ENCODE measurements at regions not wholly inside any gene's neighbourhood (a gene's known extent, or its start where the extent isn't known, plus 50 kb on each side); places are given as distances from the start of the nearest gene placed in this dataset.
"Not testable (repeated sequence)": the region's sequence is repeated elsewhere in the genome, so short reads cannot be mapped to it uniquely, and the experiment has no call there.

DNA sequence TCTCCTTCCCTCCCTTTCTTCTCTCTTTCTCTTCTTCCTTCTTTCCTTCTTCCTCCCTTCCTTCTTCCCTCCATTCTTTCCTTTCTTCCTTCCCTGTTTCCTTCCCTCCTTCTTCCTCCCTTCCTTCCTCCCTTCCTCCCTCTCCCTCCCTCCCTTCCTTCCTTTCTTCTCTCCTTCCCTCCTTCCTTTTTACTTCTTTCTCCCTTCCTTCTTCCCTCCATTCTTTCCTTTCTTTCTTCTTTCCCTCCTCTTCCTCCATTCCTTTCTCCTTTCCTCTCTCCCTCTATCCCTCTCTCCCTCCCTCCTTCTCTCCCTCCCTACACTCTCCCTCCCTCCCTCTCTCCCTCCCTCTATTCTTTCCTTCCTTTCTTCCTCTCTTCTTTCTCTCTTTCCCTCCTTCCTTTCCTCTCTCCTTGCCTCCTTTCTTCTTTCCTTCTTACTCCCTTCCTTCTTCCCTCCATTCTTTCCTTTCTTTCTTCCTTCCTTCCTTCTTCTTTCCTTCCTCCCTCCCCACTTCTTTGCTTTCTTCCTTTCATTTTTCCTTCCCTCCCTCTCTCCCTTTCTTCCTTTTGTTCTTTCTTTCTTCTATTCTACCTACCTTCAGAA is 200.4 kb upstream of the SSTR4 start:
- DNase-seq (ENCODE audit: low spot score in 2 of 2) (no peak), FAIRE-seq (no peak)

DNA sequence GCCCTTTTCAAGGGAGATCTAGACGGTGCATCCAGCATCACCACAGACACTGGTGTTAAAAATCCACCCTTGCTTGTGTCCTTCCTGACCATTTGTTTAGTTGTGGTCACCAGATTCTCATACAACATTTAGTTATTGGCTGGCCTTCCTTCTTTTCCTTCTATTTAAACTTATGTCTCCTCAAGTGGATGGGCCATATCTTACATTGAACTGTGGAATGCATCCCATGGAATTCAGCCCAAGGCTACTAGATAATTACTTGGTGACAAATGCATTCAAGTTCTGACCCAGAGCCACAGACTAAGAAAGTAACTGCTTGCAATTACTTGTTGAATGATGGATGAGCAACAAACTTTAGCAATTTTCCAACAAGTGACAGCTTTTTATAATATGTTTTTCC is 198.9 kb upstream of the SSTR4 start:
- DNase-seq (ENCODE audit: low spot score in 2 of 2) (no peak), FAIRE-seq (no peak)

DNA sequence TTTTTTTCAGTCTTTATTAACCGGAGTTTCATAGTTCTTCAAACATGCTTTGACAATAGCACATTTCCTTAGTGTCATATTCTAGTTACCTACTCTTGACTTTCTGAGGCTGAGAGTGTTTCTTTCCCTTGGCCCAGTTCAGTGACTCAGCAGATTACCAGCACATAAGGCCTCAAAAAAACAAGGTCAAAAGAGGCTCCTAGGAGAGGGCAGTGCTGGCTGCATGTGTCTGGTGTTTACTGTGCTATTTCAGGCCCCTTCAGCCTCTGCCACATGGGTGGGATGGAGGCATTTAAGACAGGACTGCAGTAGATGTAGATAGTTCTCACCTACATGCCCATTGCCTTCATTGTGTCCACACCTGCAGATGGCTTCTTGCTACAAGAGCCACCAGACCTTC is 198.2 kb upstream of the SSTR4 start:
- FAIRE-seq = no peak
- DNase-seq (ENCODE audit: low spot score in 2 of 2) = no peak

DNA sequence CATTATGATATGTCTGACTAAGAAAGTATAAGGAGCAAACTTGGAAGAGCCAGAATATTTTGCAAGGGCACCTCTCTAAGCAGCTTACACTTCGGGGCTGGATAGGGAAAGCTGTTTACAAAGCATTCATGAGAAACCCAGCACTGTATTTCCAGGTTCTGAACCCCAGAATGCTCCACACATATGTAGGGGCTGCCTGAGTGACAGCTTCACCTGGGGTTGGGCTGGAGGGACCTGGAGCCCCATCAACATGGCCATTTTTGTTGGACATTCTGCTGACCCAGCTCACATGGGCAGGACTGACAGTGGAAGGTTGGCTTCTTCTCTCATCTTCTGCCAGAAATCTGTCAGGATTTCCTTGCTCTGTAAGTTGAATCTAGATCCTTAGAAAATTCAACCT is 197.1 kb upstream of the SSTR4 start:
- no peak for FAIRE-seq
- no peak for DNase-seq (ENCODE audit: low spot score in 2 of 2)

DNA sequence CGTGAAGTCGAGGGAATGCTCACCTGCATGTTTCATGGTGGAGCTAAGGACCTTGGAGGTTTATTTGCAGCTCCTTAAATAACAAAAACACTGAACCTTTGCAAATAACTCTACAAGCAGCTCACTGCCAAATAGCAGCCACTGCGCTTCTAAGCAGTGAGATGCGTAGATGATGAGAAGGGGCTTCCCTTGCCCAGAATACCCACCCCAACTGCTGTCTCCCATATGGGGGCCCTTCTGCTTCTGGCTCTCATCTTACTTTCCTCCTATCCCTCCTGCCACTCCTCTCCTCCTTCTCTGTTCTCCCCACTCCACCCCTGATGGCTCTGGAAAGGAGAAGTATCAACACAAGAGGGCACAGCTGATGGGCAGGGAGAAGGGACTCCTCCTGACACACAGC is 193.3 kb upstream of the SSTR4 start:
- DNase-seq (ENCODE audit: low spot score in 2 of 2) = no peak

DNA sequence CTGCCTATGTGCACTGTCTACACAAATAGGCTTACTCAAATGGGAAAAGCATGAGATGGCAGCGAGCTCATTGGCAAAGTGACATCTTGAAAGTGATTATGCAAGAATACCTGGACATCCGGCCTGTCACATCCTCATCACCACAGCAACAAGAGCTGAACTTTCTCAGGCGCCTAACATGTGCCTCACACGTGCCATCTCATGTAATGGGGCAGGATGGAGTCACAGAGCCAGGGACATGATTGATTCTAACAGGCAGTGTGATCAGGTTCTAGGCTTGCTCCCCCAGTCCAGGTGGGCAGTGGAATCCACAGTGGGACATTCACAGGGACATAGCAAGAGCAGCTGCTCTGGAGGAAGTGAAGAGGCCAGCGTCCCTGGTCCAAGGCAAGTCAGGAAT is 192.3 kb upstream of the SSTR4 start:
- DNase-seq (ENCODE audit: low spot score in 2 of 2) = no peak
- FAIRE-seq = no peak

More for the DNA sequence above, 193.3 kb upstream of the SSTR4 start:
- no peak for FAIRE-seq

DNA sequence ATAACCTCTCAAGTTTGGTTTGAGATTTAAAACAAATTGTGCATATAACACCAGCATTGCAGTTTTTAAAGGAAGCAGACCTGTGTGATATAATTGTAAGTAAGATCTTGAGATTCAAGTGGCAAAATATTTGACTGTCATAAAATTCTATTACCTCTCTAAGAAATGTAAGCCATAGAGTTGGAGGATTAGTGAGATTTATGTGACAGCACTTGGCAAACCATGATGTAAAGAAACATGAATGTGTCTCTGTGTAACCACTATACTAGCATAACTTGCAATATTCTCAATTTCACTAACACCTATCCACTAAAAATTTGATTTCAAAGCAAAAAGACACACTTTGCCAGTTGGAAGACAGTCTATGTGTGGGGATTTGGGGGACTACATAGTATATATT is 190.2 kb upstream of the SSTR4 start:
- DNase-seq (ENCODE audit: low spot score in 2 of 2) = no peak
- FAIRE-seq = no peak

DNA sequence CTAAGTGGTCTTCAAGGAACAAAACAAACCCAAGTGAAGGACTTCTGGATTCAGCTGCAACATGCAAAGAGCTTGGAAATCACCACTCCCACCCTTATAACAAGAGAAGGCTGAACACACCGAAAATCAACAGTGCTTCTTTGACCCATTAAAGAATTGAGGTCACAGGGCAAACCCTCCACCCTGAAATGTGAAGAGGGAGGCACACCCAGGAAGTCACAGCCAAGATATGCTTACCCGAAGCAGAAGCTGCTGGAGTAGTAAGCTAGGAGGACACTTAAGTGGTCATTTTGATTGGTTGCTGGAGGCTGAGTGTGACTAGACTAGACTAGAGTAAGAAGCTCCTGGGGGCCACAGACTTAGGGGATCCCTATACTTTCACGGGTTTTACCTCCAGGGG is 188.2 kb upstream of the SSTR4 start:
- FAIRE-seq (no peak), DNase-seq (ENCODE audit: low spot score in 2 of 2) (no peak)

DNA sequence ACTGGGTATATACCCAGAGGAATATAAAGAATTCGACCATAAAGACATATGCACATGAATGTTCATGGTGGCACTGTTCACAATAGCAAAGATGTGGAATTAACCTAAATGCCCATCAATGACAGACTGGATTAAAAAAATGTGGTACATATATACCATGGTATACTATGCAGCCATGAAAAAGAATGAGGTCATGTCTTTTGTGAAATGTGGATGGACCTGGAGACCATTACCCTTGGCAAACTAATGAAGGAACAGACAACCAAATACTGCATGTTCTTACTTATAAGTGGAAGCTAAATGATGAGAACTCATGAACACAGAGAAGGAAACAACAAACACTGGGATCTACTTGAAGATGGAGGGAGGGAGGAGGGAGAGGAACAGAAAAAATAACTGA is 186.7 kb upstream of the SSTR4 start:
- no peak for DNase-seq (ENCODE audit: low spot score in 2 of 2)
- no peak for FAIRE-seq

DNA sequence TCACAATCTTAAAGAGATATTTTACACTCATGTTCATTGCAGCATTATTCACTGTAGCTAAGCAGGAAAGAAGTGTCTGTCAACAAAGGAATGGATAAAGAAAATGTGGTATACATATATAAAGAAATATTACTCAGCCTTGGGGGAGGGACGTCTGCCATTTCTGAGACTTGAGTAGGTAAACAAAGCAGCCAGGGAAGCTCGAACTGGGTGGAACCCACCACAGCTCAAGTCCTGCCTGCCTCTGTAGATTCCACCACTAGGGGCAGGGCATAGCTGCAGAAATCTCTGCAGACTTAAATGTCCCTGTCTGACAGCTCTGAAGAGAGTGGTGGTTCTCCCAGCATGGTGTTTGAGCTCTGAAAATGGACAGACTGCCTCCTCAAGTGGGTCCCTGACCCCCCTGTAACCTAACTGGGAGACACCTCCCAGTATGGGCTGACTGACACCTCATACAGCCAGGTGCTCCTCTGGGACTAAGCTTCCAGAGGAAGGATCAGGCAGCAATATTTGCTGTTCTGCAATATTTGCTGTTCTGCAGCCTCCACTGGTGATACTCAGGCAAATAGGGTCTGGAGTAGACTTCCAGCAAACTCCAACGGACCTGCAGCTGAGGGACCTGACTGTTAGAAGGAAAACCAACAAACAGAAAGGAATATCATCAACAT is 183.3 kb upstream of the SSTR4 start:
- DNase-seq (ENCODE audit: low spot score in 2 of 2) = not testable (repeated sequence)

DNA sequence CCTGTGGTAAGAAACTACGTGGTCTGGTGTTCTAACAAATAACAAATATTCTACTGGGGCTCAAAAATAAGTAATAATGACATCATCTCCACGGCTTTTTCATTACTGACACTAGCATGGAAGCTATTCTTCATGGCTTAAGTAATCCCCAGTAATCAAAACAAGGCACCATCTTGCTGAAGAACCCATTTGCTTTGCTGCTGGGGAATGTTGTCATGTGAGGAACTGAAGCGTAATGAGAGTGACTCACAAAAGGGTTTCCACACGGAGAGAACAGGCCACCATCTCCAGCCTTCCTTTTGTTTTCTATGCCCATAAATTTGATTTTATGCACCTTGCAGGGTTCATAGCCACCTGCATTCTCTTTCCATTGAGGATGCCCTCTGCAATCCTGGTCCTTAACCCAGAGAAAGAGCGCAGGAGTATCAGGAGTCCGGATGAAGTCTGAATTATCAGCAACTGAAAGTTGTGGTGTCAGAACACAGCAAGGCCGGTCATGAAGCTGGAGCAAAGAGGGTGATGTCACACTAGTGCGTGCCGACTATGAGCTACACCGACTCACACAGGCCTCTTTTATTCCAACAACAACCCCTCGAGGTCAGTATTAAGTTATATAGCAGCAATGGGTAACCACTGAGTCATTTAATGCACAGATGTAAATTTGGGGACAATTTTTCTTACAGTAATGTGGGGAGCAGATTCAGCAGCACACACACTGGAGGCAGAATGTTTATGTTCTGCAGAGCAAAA is 173.7 kb upstream of the SSTR4 start:
- no peak for FAIRE-seq
- DNase-seq (ENCODE audit: low spot score in 2 of 2) = no peak

More for the DNA sequence above, 183.3 kb upstream of the SSTR4 start:
- FAIRE-seq = not testable (repeated sequence)

DNA sequence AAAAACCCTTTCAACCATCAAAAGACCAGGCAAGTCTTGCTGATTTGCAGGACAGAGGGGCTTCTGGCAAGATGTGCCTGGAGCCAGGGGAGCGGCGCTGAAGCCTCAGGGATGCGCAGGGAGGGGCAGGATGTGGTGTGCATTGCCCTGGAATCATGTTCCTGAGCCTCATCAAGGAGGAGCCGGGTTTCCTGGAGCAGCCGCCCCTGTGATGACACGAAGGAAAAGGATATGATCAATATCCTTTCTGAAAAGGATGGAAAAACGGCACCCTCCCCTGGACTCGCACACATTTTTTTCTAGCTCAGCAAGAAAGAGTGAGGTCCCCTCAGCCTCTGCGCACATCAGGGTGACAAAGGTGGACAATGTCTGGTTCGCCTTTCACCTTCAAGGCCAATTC is 173.1 kb upstream of the SSTR4 start:
- FAIRE-seq (no peak), DNase-seq (ENCODE audit: low spot score in 2 of 2) (no peak)

DNA sequence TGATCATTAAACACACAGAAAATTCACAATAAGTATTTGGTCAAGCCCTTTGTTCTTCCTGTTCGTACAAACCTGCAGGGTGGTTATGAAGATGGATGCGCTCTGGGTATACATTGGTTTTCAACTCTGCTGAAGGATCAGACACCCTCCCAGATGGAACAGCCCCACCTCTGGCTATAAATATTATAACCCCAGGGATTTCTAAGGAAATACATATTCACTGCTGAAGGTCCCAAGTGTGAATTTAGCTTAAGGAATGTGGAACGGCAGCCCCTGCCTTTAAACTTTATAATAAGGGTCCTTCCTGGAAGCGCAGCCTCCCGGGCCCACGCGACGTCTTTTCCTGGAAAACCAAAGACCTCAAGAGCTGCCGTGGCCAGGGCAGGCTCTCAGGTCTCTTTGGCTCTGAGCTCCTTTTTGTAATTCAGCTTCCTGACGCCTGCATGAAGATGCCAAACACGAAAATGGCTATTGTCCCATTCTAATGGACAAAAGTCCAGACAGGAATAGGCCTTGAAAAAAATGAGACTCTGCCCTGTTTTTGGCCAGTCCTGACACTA is 172.4 kb upstream of the SSTR4 start:
- DNase-seq (ENCODE audit: low spot score in 2 of 2) = no peak
- no peak for FAIRE-seq

DNA sequence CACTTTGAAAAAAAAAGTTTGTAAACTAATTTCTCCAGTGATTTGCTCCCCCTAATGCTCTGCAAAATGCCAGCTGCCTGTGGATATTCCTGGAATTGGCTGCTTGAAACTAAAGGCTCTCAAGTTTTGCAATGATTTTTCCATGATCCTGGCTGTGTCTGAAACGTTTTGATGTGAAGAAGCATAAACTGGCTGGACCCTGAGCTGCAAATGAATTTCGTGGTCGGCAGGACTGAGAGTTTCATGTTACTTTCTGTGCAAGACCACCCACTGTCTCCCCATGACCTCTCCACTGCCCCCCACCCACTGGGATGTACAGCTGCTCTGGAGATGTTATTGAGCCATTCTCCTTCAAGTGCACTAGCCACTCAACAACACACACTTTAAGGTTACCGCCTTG is 171.3 kb upstream of the SSTR4 start:
- FAIRE-seq = no peak
- no peak for DNase-seq (ENCODE audit: low spot score in 2 of 2)

DNA sequence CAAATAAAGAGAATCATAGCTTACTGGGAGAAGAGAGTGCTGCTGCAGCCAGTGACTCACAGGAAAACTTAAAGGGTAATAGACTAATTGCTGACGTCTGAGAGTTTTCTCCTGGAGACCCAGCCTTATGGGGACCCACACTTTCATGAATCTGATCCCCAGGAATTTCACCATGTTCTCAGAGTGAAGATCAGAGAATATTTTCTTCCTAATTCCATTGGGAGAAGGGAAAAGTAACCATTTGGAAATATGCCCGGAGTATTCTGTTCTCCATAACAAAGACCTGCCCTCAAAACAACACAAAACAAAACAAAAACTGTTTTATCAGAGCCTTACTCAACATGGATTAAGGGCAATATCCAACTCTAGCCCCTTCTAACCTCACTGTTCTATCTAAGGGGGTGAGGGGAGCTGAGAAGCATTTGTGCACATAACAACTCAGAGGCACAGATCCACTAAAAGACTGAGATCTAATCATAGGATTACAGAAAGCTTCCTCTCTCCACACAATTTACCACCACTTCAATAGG is 168.2 kb upstream of the SSTR4 start:
- DNase-seq (ENCODE audit: low spot score in 2 of 2) = no peak
- no peak for FAIRE-seq

DNA sequence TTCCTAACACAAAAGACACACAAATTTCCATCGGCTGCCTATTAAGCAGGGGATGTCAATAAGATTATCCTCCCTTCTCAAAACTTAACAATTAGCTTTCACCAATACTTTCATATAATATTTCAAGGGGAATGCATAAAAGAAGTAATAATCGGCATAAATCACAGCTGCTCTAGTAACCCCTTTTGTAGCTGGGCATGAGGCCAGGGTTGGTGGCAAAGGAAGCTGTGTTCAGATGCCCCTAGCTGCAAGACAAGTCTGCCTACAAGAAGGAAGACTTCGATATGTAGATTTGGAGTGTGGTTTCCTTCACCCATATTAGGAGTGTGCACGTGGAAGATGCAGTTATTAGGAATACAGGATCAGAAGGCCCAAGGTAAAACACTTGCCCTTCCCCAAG is 156.9 kb upstream of the SSTR4 start:
- FAIRE-seq = no peak
- no peak for DNase-seq (ENCODE audit: low spot score in 2 of 2)

DNA sequence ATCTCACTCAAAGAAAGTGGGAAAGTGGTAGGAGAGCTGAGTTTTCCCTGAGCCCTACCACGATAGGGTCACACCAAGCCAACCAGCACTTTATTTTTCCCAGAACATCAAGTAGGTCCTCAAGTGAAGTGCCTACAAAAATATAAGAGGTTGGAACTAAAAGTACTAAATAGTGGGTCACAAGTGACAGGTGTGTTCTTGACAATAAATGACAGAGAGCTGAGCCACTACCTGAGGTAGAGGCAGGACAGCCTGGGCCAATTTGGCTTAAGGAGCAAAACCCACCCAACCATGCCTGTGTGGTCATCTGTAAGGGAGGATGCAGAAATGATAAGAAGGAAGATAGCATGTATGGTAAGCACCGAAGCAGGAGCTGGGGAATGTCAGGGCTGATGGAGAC is 154.8 kb upstream of the SSTR4 start:
- FAIRE-seq = no peak
- no peak for DNase-seq (ENCODE audit: low spot score in 2 of 2)

DNA sequence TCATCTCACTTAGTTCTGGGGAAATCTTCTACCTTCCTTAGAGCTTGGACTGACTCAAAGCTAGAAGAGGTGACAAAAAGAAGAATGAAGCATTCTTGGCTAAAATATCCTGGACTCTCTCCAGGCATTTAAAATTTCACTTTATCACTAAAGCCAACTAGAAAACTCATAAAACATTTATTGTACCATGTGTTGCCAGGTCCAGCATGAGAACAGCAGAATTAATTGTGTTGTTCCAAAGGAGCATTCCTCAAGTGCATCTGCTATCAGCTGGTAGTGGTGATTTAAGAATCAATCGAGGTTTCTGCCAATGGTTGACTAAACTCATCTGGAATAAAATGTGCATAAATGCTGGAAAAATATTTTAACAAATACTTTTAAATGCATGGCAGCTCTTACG is 147.3 kb upstream of the SSTR4 start:
- DNase-seq (ENCODE audit: low spot score in 2 of 2) (no peak), FAIRE-seq (no peak)

DNA sequence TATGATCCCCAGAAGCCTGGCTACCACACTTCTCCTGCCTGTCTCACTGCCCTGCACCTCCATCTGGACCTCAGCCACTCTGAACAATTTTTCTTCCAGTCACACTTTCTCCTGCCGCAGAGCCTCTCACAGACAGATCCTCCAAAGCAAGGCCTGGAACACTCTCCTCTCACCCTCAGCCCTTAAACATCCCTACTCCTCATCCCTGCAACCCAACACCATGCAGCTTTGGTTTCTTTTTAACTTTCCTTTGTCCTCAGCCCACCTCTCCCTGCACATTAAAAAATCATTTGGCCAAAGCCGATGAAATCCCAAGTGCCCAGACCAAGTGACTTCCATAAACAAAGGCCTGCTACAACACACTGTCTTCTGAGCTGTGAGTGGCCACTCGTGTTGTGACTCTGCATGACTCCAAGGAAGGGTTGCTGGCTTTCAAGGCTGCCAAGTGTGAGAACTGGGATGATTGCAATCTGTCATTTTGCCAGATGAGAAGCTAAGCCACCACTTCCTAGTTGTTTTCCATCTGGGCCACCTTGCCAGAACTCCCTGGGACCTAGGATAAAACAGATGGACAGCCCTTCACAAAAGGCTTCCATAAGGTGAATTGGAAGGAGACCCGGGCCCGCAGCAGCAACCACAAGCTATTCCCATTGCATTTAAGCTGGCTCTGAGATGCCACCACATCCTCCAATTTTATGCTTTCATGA is 144.4 kb upstream of the SSTR4 start:
- FAIRE-seq (no peak), DNase-seq (ENCODE audit: low spot score in 2 of 2) (no peak)

DNA sequence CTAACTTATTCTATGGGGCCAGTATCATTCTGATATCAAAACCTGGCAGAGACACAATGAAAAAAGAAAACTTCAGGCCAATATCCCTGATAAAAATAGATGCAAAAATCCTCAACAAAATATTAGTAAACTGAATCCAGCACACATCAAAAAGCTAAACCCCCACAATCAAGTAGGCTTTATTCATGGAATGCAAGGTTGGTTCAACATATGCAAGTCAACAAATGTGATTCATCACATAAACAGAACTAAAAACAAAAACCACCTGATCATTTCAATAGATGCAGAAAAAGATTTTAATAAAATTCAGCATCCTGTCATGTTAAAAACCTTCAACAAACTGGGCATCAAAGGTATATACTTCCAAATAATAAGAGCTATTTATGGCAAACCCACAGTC is 133.9 kb upstream of the SSTR4 start:
- FAIRE-seq = no peak
- no peak for DNase-seq (ENCODE audit: low spot score in 2 of 2)

DNA sequence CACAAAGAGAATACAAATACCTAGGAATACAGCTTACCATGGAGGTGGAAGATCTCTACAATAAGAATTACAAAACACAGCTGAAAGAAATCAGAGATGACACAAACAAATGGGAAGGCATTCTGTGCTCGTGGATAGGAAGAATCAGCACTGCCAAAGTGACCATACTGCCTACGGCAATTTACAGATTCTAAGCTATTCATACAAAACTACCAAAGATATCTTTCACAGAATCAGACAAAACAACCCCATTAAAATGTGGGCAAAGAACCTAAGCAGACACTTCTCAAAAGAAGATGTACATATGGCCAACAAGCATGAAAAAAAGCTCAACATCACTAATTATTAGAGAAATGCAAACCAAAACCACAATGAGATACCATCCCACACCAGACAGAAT is 133.2 kb upstream of the SSTR4 start:
- FAIRE-seq (no peak), DNase-seq (ENCODE audit: low spot score in 2 of 2) (no peak)
